C4-2B (cell line): ENCODE measurements at regions not wholly inside any gene's neighbourhood (a gene's known extent, or its start where the extent isn't known, plus 50 kb on each side); places are given as distances from the start of the nearest gene placed in this dataset.

ENCODE experiments used
- ZFX ChIP-seq: fragments of 450-650 bp; IDR thresholded peaks from 2 replicates; pipeline ENCODE4 v1.6.1; 2017
- TF ChIP-seq, protein P1 (sequence below): fragments of 450-650 bp; conservative IDR thresholded peaks from 2 replicates; pipeline ENCODE4 v1.5.1; 2017; ENCODE audit warnings: mild to moderate bottlenecking

DNA sequence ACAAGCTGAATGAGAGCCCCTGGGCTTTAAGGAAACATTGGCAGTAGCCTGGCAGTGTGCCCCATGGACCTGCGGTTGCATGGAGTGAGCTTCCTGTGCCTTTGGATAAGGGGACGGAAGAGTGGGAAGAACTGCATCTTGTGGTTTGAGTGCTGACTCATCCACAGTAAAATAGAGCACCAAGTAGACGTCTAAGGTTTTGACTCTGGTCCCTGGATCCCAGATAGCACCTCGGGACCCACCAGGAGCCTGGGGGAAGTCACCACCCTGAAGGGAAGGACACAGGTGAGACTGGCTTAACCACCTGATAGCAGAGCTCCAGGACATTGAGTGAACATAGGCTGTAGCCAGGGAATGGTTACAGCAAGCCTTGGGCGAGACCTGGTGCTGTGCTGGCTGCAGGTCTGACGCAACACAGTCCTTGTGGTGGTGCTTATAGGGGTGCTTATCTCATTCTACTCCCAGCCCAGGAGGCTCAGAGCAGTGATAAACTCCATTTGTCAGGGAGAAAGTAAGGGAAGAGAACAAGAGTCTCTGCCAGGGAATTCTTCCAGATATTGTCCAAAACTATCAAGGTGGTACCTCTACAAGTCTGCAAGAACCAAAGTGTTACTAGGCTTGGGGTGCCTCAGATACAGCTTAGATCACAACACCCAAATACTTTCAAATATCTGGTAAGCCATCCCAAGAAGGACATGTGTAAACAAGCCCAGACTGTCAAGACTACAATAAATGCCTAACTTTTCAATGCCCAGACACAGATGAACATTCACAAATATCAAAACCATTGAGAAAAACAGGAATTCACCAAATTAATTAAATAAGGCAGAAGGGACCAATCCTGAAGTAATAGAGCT lies 123.6 kb upstream of the TET2 start:
- TF ChIP-seq, protein P1, sequence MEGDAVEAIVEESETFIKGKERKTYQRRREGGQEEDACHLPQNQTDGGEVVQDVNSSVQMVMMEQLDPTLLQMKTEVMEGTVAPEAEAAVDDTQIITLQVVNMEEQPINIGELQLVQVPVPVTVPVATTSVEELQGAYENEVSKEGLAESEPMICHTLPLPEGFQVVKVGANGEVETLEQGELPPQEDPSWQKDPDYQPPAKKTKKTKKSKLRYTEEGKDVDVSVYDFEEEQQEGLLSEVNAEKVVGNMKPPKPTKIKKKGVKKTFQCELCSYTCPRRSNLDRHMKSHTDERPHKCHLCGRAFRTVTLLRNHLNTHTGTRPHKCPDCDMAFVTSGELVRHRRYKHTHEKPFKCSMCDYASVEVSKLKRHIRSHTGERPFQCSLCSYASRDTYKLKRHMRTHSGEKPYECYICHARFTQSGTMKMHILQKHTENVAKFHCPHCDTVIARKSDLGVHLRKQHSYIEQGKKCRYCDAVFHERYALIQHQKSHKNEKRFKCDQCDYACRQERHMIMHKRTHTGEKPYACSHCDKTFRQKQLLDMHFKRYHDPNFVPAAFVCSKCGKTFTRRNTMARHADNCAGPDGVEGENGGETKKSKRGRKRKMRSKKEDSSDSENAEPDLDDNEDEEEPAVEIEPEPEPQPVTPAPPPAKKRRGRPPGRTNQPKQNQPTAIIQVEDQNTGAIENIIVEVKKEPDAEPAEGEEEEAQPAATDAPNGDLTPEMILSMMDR = no peak
- TF ChIP-seq ZFX = no peak
